ENCODE measurements at regions not wholly inside any gene's neighbourhood (a gene's known extent, or its start where the extent isn't known, plus 50 kb on each side); places are given as distances from the start of the nearest gene placed in this dataset.

GRCh38 chr11:90756617-90757016 lies 533.8 kb upstream of the CHORDC1 start:
- TF ChIP-seq CTCF (IDR thresholded peaks at IDR 0.05) (no peak), POLR2A (IDR thresholded peaks at IDR 0.05) (no peak)
